ENCODE measurements at regions not wholly inside any gene's neighbourhood (a gene's known extent, or its start where the extent isn't known, plus 50 kb on each side); places are given as distances from the start of the nearest gene placed in this dataset.

DNA sequence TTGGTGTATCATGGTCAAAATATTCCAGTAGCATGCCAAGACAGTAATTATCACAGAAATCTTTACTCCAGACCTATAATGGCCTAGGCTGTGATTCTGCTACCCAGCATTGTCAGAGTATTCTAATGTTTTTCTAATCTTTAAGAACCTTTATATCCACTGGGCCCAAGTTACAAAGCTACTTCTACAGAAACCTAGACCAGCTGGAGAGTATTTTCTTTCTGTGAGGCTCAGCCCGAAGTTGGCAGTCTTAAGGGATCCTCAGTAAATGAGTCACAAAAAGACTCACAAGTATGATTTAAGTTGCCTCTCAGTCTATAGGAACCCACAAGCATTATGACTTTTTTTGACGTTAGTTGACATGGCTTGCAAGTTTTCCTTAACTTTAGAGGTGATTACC lies 638.5 kb upstream of the FAM241A start:
- DNase-seq (ENCODE audit: low read depth, low spot score) (no peak), FAIRE-seq (no peak)
- no peak overlapping the region for H3K27ac ChIP-seq (ENCODE audit: insufficient read depth, low read depth, low read length)
- H4K20me1 ChIP-seq (replicated peaks; ENCODE audit: control insufficient read depth, extremely low read depth, insufficient read depth, low read length), result no peaks in the 10 kb centered on the region
- BruUV-seq (replicated peaks), result no TSS peak
- CTCF ChIA-PET, result no interaction called here
- H3K79me2 ChIP-seq (ENCODE audit: control insufficient read depth, insufficient read depth, low read length), result no peaks in the 10 kb centered on the region
- no peaks in the 10 kb centered on the region for H3K36me3 ChIP-seq (ENCODE audit: control insufficient read depth in 2 of 2, extremely low read depth in 1 of 2, insufficient read depth in 2 of 2, low read length in 2 of 2)
- POLR2A ChIA-PET, result no interaction called here
- no peak overlapping the region for H3K4me2 ChIP-seq (ENCODE audit: insufficient read depth, low read length)
- H3K9me1 ChIP-seq (replicated peaks; ENCODE audit: control insufficient read depth, extremely low read depth, insufficient read depth, low read length), result no peaks in the 10 kb centered on the region
- H3K4me3 ChIP-seq (replicated peaks in 1 of 3; ENCODE audit: insufficient read depth in 1 of 3, low read depth in 1 of 3, low read length in 3 of 3), result no peak overlapping the region
- H3K27me3 ChIP-seq (ENCODE audit: control insufficient read depth in 2 of 2, insufficient read depth in 2 of 2, low read length in 2 of 2), result no peaks in the 10 kb centered on the region
- peaks cover under 1% of the 10 kb centered on the region for H3K4me1 ChIP-seq (ENCODE audit: control insufficient read depth, extremely low read depth, insufficient read depth, low read length)
- H3K9ac ChIP-seq (replicated peaks; ENCODE audit: extremely low read depth, insufficient read depth, low read length), result no peak overlapping the region
- intact Hi-C loops (cut with micrococcal nuclease) (no loop called here), dilution Hi-C loops (cut with MboI; ENCODE audit: extremely low pct_ligation_motif_present, low sequenced_read_pairs) (no loop called here)
- TF ChIP-seq FOS (IDR thresholded peaks at IDR 0.05; ENCODE audit: borderline replicate concordance, insufficient read depth, low read length) (no peak), POLR2A (IDR thresholded peaks at IDR 0.05; ENCODE audit: low read depth, low read length) (no peak), JUN (IDR thresholded peaks at IDR 0.05; ENCODE audit: borderline replicate concordance, insufficient read depth, insufficient read length, low read depth) (no peak), GATA2 (IDR thresholded peaks at IDR 0.05; ENCODE audit: insufficient read depth, insufficient read length, low read depth, low read length) (no peak), EZH2 (IDR thresholded peaks at IDR 0.05; ENCODE audit: borderline replicate concordance, low read depth, low read length, severe bottlenecking) (no peak), POLR2AphosphoS5 (IDR thresholded peaks at IDR 0.05; ENCODE audit: insufficient read depth, low read depth, low read length) (no peak), MYC (IDR thresholded peaks at IDR 0.05; ENCODE audit: low read depth, low read length) (no peak)
- TF ChIP-seq, protein P1, sequence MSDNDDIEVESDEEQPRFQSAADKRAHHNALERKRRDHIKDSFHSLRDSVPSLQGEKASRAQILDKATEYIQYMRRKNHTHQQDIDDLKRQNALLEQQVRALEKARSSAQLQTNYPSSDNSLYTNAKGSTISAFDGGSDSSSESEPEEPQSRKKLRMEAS (IDR thresholded peaks at IDR 0.05; ENCODE audit: insufficient read depth, insufficient read length), result no peak
- TF ChIP-seq, protein P2, sequence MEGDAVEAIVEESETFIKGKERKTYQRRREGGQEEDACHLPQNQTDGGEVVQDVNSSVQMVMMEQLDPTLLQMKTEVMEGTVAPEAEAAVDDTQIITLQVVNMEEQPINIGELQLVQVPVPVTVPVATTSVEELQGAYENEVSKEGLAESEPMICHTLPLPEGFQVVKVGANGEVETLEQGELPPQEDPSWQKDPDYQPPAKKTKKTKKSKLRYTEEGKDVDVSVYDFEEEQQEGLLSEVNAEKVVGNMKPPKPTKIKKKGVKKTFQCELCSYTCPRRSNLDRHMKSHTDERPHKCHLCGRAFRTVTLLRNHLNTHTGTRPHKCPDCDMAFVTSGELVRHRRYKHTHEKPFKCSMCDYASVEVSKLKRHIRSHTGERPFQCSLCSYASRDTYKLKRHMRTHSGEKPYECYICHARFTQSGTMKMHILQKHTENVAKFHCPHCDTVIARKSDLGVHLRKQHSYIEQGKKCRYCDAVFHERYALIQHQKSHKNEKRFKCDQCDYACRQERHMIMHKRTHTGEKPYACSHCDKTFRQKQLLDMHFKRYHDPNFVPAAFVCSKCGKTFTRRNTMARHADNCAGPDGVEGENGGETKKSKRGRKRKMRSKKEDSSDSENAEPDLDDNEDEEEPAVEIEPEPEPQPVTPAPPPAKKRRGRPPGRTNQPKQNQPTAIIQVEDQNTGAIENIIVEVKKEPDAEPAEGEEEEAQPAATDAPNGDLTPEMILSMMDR (IDR thresholded peaks at IDR 0.05; ENCODE audit: extremely low read depth in 1 of 2, insufficient read depth in 1 of 2, low read depth in 1 of 2, low read length in 2 of 2), result no peak
- no peaks in the 10 kb centered on the region for H3K9me3 ChIP-seq (replicated peaks; ENCODE audit: control insufficient read depth, insufficient read depth, low read length)
- no peak overlapping the region for H2AFZ ChIP-seq (ENCODE audit: low read depth, low read length)

All from endothelial cell of umbilical vein (primary cell).